OCI-LY7 (cell line): ENCODE measurements at regions not wholly inside any gene's neighbourhood (a gene's known extent, or its start where the extent isn't known, plus 50 kb on each side); places are given as distances from the start of the nearest gene placed in this dataset.

Experiments used
- EZH2phosphoT487 ChIP-seq: fragments of 200-600 bp; sonication (generic); IDR thresholded peaks from 2 replicates; pipeline ENCODE4 v1.6.1; 2018; ENCODE audit warnings: low read depth, borderline replicate concordance, mild to moderate bottlenecking, mixed run types, antibody characterized with exemption, low read length, moderate library complexity, mixed read lengths
- TF ChIP-seq, protein P1 (sequence below): fragments of 200-600 bp; sonication (generic); conservative IDR thresholded peaks from 2 replicates; pipeline ENCODE4 v1.5.1; 2014; ENCODE audit warnings: mild to moderate bottlenecking, antibody characterized with exemption, low read length, moderate library complexity, mixed read lengths

- TF ChIP-seq, protein P1, sequence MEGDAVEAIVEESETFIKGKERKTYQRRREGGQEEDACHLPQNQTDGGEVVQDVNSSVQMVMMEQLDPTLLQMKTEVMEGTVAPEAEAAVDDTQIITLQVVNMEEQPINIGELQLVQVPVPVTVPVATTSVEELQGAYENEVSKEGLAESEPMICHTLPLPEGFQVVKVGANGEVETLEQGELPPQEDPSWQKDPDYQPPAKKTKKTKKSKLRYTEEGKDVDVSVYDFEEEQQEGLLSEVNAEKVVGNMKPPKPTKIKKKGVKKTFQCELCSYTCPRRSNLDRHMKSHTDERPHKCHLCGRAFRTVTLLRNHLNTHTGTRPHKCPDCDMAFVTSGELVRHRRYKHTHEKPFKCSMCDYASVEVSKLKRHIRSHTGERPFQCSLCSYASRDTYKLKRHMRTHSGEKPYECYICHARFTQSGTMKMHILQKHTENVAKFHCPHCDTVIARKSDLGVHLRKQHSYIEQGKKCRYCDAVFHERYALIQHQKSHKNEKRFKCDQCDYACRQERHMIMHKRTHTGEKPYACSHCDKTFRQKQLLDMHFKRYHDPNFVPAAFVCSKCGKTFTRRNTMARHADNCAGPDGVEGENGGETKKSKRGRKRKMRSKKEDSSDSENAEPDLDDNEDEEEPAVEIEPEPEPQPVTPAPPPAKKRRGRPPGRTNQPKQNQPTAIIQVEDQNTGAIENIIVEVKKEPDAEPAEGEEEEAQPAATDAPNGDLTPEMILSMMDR = no peak
- TF ChIP-seq EZH2phosphoT487 = no peak
These were observed 382.2 kb upstream of the CADM1 start for GRCh38 chr11:115886422-115886733.
